Stimulated activated CD4-positive, alpha-beta T cell treated with anti-CD3 and anti-CD28 coated beads, Interleukin-15, amount 100 ng/mL, for 1 hour (primary cell): ENCODE measurements at regions not wholly inside any gene's neighbourhood (a gene's known extent, or its start where the extent isn't known, plus 50 kb on each side); places are given as distances from the start of the nearest gene placed in this dataset.

ENCODE experiments used
- DNase-seq, 2 donors: peaks; one replicate each; pipeline ENCODE4 v3.0.0-alpha.2; 2020; ENCODE audit warnings: low read depth in 1 of 2, low spot score in 1 of 2

GRCh38 chr5:173780235-173781234 lies 107.6 kb upstream of the CPEB4 start:
- no peak for DNase-seq

GRCh38 chr5:173781432-173781815 lies 106.7 kb upstream of the CPEB4 start:
- no peak for DNase-seq

DNA sequence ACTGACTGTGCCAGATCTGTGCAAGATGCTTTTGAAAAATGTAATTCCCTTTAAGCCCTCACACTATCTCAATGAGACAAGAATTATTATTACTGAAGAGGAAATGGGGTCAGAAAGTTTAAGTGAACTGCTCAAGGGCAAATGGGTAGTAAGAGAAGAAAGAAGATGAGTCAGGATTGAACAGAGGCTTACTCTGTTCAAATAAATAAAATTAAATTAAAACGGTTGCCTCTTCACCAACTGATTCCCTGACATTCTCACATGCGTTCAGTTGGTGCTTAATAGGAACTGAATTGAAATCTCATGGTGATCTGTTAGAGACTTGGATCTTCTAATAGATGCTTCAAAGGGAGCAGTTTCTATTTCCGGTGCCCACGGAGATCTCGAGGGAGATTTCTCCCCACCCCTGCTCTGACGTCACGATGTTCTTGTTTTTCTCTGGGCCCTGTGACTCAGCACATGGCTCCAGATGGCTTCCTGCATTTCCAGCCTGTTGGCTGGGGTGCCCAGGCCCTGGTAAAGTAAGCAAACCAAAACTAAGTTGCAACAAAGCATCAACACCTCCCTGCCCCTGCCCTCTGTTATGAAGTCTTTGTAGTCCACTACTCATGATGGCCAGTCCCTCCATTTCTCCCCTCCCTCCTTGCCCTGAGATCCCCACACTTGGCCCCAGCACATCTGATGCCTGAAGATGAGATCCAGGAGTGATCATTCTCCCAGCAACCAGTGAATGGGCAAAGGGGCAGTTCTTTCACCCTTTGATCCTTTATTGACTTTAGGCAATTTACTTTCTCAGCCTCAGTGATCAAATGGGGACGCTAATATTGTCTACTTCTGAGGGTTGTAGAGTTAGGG lies 106.1 kb upstream of the CPEB4 start:
- peak; percentile 22 to 26 for DNase-seq

- no peak for DNase-seq
Observed at GRCh38 chr5:173782671-173783101, 105.5 kb upstream of the CPEB4 start.

- no peak for DNase-seq
Observed at GRCh38 chr5:173783371-173783770, 104.8 kb upstream of the CPEB4 start.

- DNase-seq = no peak
Observed at GRCh38 chr5:173785400-173785799, 102.7 kb upstream of the CPEB4 start.

GRCh38 chr5:173785866-173786265 lies 102.3 kb upstream of the CPEB4 start:
- no peak for DNase-seq

- DNase-seq = no peak
Observed at GRCh38 chr5:173786286-173787187, 101.6 kb upstream of the CPEB4 start.

DNA sequence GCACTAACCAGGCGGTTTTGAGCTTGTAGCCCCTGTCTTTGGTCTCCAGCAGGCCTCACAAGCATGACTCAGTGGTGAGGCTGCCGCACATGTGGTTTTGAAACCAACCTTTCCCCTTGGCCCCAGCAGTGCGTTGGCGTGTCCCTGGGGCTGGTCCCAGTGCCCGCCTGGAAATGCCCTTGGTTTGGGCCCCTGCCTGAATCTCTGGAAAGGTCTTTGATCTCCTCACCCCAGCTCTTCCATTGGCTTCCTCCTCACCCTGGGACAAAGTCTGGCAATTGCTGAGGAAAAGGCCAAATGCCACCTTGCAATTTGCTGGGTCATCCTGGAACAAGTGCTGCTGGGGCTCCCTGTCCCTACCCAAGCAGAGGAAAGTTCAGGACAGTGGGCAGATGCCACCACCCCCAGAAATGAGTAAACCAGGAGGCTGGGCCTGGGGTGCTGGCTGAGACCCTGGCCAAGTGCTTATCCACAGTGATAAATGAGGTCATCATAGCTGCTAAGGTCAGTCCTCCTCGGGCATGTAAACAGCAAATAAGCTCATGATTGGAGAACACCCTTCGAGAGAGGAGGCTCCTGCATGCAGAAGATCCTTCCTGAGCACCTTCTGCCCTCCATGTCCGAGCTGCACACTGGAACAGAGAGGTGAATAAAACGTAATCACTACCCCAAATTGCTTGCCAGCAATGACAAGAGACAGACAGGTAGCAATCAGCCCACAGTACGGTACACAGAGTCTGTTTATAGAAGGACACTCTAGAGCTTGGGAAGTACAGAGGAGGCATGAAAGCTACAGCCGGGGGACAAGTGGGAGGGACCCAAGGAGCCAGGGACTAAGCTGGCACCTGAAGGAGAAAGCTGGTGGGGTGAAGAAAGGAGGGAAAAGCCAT lies 98.9 kb upstream of the CPEB4 start:
- DNase-seq = no peak

DNA sequence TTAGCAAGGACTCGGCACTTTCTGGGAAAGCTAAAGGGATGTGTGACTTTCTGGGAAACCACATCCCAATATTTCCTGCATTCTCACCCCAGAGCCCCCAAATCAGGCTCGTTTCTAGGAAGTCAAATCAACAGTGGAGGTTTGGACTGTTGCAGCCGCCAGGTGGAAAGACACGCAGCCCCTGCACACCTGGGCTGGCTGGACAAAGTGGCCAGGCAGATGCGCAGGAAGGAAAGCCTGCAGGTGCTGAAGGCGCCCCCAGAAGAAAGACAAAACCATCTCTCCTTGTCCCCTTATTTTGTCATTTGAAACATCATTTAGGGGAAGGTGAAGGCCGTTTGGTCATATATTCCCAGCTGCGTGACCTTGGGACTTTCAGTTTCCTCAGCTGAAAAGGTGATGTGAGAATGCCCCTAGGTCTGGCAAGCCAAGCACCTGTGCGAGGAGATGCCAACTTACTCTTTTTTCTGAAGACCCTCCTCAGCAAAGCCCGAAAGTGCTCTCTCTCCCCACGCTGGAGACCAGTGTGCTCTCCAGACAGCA lies 97.9 kb upstream of the CPEB4 start:
- DNase-seq = no peak

- DNase-seq = no peak
Observed at GRCh38 chr5:173790836-173791546, 97.2 kb upstream of the CPEB4 start.

DNA sequence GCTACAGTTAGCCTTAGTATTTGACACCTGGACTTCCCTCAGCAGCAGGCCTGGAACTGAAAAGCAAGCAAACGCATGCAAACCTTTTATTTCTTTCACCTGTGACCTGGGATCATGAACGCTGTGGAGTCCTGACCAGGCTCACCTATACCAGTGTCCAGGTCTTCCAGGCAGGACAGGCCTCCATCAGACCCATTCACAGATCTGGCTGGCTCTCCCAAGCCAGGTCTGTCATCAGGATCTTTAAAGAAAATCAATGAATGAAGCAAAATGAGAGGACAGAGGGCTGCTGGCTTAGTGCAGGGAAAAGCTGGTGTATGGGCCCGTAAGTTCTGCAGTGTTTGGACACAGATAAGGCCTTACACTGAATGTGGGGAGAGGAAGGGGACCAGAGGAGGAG lies 96.3 kb upstream of the CPEB4 start:
- DNase-seq = no peak

- no peak for DNase-seq
Observed at GRCh38 chr5:173792781-173793547, 95.2 kb upstream of the CPEB4 start.

GRCh38 chr5:173793648-173794548 lies 94.3 kb upstream of the CPEB4 start:
- no peak for DNase-seq

- DNase-seq = no peak
Observed at GRCh38 chr5:173794901-173795416, 93.2 kb upstream of the CPEB4 start.

DNA sequence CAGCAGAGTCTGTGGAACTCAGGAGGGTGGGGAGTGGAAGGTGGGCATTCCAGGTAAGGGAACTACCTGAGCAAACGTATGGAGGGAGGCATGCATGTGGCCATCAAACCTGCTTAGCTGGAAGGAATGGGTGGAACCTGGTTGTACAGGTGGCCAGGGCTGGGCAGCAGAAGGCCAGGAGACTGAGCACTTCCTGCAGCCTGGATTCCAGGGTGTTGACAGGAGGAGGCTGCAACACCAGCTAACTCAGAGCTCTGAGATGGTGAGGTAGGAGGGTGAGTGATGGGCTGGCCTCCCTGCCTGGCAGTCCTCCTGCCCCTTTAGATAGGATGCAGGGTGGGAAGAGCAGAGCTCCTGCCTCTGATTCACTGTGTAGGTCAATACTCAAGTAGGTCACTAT lies 92.5 kb upstream of the CPEB4 start:
- DNase-seq = no peak
